ENCODE measurements at regions not wholly inside any gene's neighbourhood (a gene's known extent, or its start where the extent isn't known, plus 50 kb on each side); places are given as distances from the start of the nearest gene placed in this dataset.

DNA sequence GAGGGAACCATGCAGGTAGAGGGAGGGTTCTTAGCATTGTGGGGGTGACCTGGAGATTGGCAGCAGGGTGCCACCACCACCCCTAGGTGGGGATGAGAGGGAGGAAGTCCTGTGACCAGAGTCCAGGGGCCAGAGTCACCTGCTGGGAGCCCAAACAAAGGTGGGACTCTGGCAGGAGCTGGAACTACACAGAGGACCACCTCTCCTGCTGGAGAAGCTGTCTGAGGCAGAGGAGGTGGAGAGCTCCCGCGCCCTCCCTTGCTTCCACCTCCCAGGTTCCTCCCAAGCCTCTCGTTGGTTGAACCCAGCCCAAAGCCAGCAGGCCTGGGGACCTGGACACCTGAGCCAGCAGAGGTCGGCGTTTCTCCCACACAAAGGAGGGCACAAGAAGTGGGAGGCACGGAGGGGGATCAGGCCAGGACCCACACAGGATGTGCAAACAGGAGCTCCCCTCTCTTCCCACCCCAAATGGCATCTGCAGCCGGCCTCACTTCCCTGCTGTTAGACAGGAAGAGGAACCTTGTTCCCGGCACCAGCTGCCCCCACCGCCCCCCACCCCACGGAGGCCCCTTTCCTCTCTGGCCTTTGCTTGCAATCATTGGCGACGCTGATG lies 154.6 kb downstream of the SEC14L1 start:
- Histone ChIP-seq H3K23ac (ENCODE audit: insufficient read length) (no peak overlapping the region), H3K9me3 (ENCODE audit: insufficient read depth in 2 of 2, low read depth in 1 of 2, low read length in 1 of 2) (peaks cover 17% of the 10 kb centered on the region in 2 experiments; a peak in 3 of 4 replicates), H3K4me1 (replicated peaks in 1 of 4; ENCODE audit: control insufficient read depth in 3 of 4, insufficient read depth in 4 of 4, low read length in 3 of 4) (peaks cover 0 to 5% (median 0%) of the 10 kb centered on the region in 4 experiments; a peak in 1 of 7 replicates), H2BK20ac (ENCODE audit: low read length) (no peak overlapping the region), H3K18ac (ENCODE audit: extremely low read depth, low read length) (no peak overlapping the region), H3K56ac (replicated peaks; ENCODE audit: insufficient read length, low read depth, low read length) (no peak overlapping the region), H4K20me1 (replicated peaks in 1 of 2; ENCODE audit: control insufficient read depth in 1 of 2, insufficient read depth in 2 of 2, low read length in 2 of 2) (peaks cover 0 to 4% of the 10 kb centered on the region in 2 experiments), H4K8ac (ENCODE audit: extremely low read depth, insufficient read depth, low read length) (no peak overlapping the region), H4K91ac (replicated peaks; ENCODE audit: insufficient read length, low read length) (no peak overlapping the region), H3K4me2 (ENCODE audit: insufficient read depth in 1 of 2, low read depth in 2 of 2, low read length in 2 of 2) (no peak overlapping the region), H3K9ac (replicated peaks in 1 of 4; ENCODE audit: extremely low read depth in 1 of 4, low read depth in 3 of 4, low read length in 3 of 4) (no peak overlapping the region), H2BK120ac (replicated peaks; ENCODE audit: low read depth, low read length) (no peak overlapping the region), H2BK15ac (ENCODE audit: low read length) (no peak overlapping the region), H3K23me2 (ENCODE audit: low read depth, low read length) (no peaks in the 10 kb centered on the region), H3K4ac (replicated peaks; ENCODE audit: insufficient read length, low read depth, low read length) (no peak overlapping the region), H4K5ac (ENCODE audit: insufficient read length, low read depth, low read length) (no peak overlapping the region), H3K79me1 (ENCODE audit: low read depth, low read length) (peaks cover 6% of the 10 kb centered on the region; the same call in 1 of the 2 replicates), H2AK5ac (ENCODE audit: low read depth, low read length) (no peak overlapping the region), H3K27ac (ENCODE audit: low read depth, low read length) (no peak overlapping the region), H3K4me3 (ENCODE audit: extremely low read depth in 1 of 4, insufficient read depth in 2 of 4, low read depth in 3 of 4, low read length in 4 of 4) (no peak overlapping the region), H3K36me3 (ENCODE audit: control insufficient read depth in 2 of 4, insufficient read depth in 4 of 4, low read length in 3 of 4) (no peaks in the 10 kb centered on the region; a peak in 2 of 8 replicates), H2AFZ (ENCODE audit: low read length) (no peak overlapping the region), H3K27me3 (replicated peaks in 1 of 4; ENCODE audit: control insufficient read depth in 3 of 4, extremely low read depth in 1 of 4, insufficient read depth in 3 of 4, low read length in 3 of 4) (no peaks in the 10 kb centered on the region; a peak in 1 of 7 replicates), H2BK5ac (ENCODE audit: low read depth, low read length) (no peak overlapping the region), H3K79me2 (ENCODE audit: control insufficient read depth in 1 of 2, insufficient read depth in 2 of 2, low read length in 2 of 2) (peaks cover 0 to 3% of the 10 kb centered on the region in 2 experiments; a peak in 1 of 4 replicates), H2BK12ac (ENCODE audit: low read depth, low read length) (no peak overlapping the region; the same call in 1 of the 2 replicates), H3K14ac (ENCODE audit: insufficient read length) (no peak overlapping the region)
- DNase-seq (ENCODE audit: low read depth in 1 of 2, low spot score in 2 of 2) (no peak), FAIRE-seq (no peak)
- CTCF ChIA-PET (ENCODE audit: partially characterized antibody), result interaction anchor here (0.6 to 1.1 kb wide), 3 partner anchors 13 to 1799 kb away, joined by 3 to 4 read pairs (median 3); no protein-coding TSS in a partner anchor
- POLR2A ChIA-PET (ENCODE audit: partially characterized antibody), result interaction anchor here (1.2 kb wide), 1 partner anchor 663 kb away, joined by 3 read pairs; the partner anchor contains the start of gene TNRC6C
- WGBS, 2 experiments (ENCODE audit: extremely low coverage in 1 of 2, insufficient coverage in 1 of 2, insufficient read length in 1 of 2, insufficient replicate concordance in 2 of 2, low coverage in 1 of 2, low lambda C conversion rate in 2 of 2, missing lambda C conversion rate in 1 of 2), result 84% methylated on average over 8 of the region's 12 CpGs; no CpG with 5 or more reads in 1 of the 2 experiments
- TF ChIP-seq SUZ12 (IDR thresholded peaks at IDR 0.05; ENCODE audit: low read length) (no peak), GABPA (IDR thresholded peaks at IDR 0.05; ENCODE audit: borderline replicate concordance, insufficient read depth, low read length) (no peak), SP2 (IDR thresholded peaks at IDR 0.05; ENCODE audit: low read length) (no peak), KDM4A (IDR thresholded peaks at IDR 0.05; ENCODE audit: low read depth, low read length, severe bottlenecking) (no peak), HDAC6 (IDR thresholded peaks at IDR 0.05; ENCODE audit: low read depth, low read length) (no peak)
- TF ChIP-seq, protein P1, sequence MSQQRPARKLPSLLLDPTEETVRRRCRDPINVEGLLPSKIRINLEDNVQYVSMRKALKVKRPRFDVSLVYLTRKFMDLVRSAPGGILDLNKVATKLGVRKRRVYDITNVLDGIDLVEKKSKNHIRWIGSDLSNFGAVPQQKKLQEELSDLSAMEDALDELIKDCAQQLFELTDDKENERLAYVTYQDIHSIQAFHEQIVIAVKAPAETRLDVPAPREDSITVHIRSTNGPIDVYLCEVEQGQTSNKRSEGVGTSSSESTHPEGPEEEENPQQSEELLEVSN (IDR thresholded peaks at IDR 0.05), result no peak
- TF ChIP-seq, protein P2, sequence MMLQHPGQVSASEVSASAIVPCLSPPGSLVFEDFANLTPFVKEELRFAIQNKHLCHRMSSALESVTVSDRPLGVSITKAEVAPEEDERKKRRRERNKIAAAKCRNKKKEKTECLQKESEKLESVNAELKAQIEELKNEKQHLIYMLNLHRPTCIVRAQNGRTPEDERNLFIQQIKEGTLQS (IDR thresholded peaks at IDR 0.05; ENCODE audit: insufficient read depth, low read depth, low read length), result no peak
